ENCODE measurements at regions not wholly inside any gene's neighbourhood (a gene's known extent, or its start where the extent isn't known, plus 50 kb on each side); places are given as distances from the start of the nearest gene placed in this dataset.

DNA sequence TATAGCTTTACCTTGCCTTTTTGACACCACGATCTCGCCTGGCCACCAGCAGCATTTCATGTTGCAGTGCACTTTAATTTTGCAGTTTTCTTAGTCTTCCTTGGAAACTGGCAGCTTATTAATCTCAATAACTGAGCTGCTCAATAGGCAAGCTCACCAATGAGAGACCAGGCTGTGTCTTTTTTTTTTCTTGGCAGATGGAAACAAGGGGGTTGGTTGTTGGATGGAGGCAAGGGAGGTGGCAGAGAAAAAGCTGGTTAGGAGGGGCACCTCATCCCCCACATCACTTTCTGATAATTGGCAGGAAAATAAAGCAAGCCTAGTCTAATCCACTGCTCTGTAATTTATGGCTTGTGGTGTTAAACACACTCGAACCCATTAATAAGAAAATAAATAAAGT is 324.5 kb upstream of the WWC1 start:
- Histone ChIP-seq H3K4me1 (ENCODE audit: control insufficient read depth, extremely low read depth, insufficient read depth, low read length) (no peaks in the 10 kb centered on the region), H2AFZ (ENCODE audit: low read depth, low read length) (no peak overlapping the region), H4K20me1 (replicated peaks; ENCODE audit: control insufficient read depth, extremely low read depth, insufficient read depth, low read length) (no peaks in the 10 kb centered on the region), H3K9me3 (replicated peaks; ENCODE audit: control insufficient read depth, insufficient read depth, low read length) (no peaks in the 10 kb centered on the region), H3K27ac (ENCODE audit: insufficient read depth, low read depth, low read length) (no peak overlapping the region), H3K27me3 (ENCODE audit: control insufficient read depth in 2 of 2, insufficient read depth in 2 of 2, low read length in 2 of 2) (no peaks in the 10 kb centered on the region), H3K36me3 (ENCODE audit: control insufficient read depth in 2 of 2, extremely low read depth in 1 of 2, insufficient read depth in 2 of 2, low read length in 2 of 2) (no peaks in the 10 kb centered on the region), H3K4me2 (ENCODE audit: insufficient read depth, low read length) (no peak overlapping the region), H3K79me2 (ENCODE audit: control insufficient read depth, insufficient read depth, low read length) (no peaks in the 10 kb centered on the region), H3K4me3 (replicated peaks in 1 of 3; ENCODE audit: insufficient read depth in 1 of 3, low read depth in 1 of 3, low read length in 3 of 3) (no peak overlapping the region), H3K9ac (replicated peaks; ENCODE audit: extremely low read depth, insufficient read depth, low read length) (no peak overlapping the region), H3K9me1 (replicated peaks; ENCODE audit: control insufficient read depth, extremely low read depth, insufficient read depth, low read length) (no peaks in the 10 kb centered on the region)
- ChIA-PET POLR2A (no interaction called here), CTCF (no interaction called here)
- dilution Hi-C loops (cut with MboI; ENCODE audit: extremely low pct_ligation_motif_present, low sequenced_read_pairs) (no loop called here), intact Hi-C loops (cut with micrococcal nuclease) (no loop called here)
- TF ChIP-seq JUN (IDR thresholded peaks at IDR 0.05; ENCODE audit: borderline replicate concordance, insufficient read depth, insufficient read length, low read depth) (no peak), MYC (IDR thresholded peaks at IDR 0.05; ENCODE audit: low read depth, low read length) (no peak), POLR2AphosphoS5 (IDR thresholded peaks at IDR 0.05; ENCODE audit: insufficient read depth, low read depth, low read length) (no peak), POLR2A (IDR thresholded peaks at IDR 0.05; ENCODE audit: low read depth, low read length) (no peak), GATA2 (IDR thresholded peaks at IDR 0.05; ENCODE audit: insufficient read depth, insufficient read length, low read depth, low read length) (no peak), EZH2 (IDR thresholded peaks at IDR 0.05; ENCODE audit: borderline replicate concordance, low read depth, low read length, severe bottlenecking) (no peak)
- TF ChIP-seq, protein P1, sequence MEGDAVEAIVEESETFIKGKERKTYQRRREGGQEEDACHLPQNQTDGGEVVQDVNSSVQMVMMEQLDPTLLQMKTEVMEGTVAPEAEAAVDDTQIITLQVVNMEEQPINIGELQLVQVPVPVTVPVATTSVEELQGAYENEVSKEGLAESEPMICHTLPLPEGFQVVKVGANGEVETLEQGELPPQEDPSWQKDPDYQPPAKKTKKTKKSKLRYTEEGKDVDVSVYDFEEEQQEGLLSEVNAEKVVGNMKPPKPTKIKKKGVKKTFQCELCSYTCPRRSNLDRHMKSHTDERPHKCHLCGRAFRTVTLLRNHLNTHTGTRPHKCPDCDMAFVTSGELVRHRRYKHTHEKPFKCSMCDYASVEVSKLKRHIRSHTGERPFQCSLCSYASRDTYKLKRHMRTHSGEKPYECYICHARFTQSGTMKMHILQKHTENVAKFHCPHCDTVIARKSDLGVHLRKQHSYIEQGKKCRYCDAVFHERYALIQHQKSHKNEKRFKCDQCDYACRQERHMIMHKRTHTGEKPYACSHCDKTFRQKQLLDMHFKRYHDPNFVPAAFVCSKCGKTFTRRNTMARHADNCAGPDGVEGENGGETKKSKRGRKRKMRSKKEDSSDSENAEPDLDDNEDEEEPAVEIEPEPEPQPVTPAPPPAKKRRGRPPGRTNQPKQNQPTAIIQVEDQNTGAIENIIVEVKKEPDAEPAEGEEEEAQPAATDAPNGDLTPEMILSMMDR (IDR thresholded peaks at IDR 0.05; ENCODE audit: extremely low read depth in 1 of 2, insufficient read depth in 1 of 2, low read depth in 1 of 2, low read length in 2 of 2), result no peak
- TF ChIP-seq, protein P2, sequence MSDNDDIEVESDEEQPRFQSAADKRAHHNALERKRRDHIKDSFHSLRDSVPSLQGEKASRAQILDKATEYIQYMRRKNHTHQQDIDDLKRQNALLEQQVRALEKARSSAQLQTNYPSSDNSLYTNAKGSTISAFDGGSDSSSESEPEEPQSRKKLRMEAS (IDR thresholded peaks at IDR 0.05; ENCODE audit: insufficient read depth, insufficient read length), result no peak
- no peak for DNase-seq (ENCODE audit: low read depth, low spot score)
- BruUV-seq (replicated peaks), result no TSS peak
- no peak for FAIRE-seq

All from endothelial cell of umbilical vein (primary cell).